M059J (cell line): ENCODE measurements at regions not wholly inside any gene's neighbourhood (a gene's known extent, or its start where the extent isn't known, plus 50 kb on each side); places are given as distances from the start of the nearest gene placed in this dataset.

Source experiments
- DNase-seq: peaks from one replicate; pipeline ENCODE4 v3.0.0-alpha.2; 2012; ENCODE audit warnings: low read depth

DNA sequence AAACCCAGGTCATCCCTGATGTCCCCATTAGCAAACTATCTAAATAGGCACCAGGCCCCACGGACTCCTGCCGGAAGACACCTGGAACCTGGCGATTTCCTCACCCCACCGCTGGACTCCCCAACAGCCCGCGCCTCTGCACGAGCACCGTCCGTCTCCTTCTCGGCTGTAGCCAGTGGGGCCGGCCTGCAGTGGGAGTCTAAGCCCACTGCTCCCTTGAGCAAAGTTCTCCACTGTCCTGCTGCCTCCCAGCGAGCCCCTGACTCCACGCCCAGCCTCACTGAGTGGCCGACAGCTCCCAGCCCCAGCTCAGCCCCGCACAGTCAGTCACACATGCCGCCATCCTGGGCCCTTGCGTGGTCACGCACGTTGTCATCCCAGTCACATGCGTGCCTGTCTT lies 211.3 kb upstream of the PPP2R2D start:
- no peak for DNase-seq

DNA sequence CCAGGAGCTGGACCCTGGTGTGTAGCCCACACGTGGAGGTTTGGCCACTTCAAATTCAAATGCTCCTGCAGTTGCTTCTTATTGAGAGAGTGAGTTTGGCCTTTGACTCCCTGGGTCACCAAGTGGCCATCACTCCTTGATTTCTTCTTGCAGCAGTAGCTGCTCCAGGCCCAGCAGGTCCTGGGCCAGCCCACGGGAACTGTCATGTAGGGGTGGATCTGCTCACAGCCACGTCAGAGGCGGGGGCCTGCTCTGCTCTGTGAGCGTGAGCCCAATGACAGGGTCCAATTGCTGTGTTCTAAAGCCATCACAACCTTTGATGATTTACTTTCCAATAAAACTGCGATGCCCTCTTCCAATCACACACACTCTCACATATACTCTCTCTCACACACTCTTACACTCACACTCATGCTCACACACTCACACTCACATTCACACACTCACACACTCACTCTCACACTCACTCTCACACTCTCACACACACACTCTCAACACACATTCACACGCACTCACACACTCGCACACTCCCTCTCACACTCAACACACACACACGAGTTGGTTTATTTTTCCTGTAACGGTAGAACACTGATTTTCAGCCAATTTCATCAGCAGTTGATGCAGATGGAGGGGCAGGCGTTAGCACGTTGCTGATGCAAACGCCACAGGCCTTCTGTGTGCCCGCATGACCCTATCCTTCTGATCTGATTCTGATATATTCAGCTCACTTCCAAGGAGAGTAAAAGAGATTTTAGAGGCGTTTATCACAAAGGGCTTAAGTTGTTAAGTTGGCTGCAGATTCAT lies 210.7 kb upstream of the PPP2R2D start:
- no peak for DNase-seq

DNA sequence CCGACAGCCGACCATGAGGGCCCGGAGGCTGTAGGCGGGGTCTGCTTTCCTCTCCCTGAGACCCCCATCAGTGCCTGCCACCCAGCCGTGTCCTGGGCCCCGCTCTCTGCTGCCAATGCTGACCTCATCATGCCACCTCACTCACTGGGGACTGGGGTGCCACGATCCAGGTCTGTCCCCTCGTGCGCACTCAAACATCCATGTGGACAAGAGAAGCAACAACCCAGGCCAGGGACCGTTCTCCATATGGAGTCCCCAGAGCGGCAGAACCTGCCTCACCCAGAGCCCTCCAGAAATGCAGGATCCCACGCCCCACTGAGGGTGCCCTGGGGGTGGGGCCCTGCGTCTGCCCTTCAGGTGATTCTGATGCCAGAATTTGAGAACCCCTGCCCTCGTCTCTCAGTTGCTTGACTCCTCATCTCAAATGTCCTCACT lies 210.0 kb upstream of the PPP2R2D start:
- no peak for DNase-seq

DNA sequence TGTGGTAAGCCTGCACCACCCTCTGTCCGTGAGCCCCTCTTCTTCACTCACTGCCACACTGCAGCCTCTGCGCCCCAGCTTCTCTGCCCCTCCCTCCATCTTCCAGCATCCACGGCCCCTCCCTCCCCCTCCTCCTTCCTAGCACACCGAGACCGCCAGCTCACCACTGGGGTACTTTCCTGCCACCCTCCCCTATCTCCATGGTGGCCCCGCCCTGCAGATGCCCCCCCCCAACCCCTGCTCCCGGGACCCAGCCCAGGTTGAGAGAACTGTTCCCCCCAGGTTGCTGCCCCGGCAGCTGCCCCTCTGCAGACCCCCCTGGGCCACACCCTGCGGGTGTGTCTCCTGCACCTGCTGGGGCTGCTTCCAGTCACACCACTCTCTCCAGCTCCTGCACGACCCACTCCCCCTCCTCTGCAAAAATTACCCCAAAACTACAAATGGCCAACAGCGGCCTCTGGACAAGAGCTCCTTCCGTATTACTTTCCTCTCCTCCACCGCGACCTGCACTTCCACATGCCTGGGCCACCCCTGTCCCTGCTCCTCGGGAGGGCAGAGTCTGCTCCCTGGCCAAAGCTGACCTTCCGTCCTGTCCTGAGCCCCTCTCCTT lies 209.2 kb upstream of the PPP2R2D start:
- no peak for DNase-seq

DNA sequence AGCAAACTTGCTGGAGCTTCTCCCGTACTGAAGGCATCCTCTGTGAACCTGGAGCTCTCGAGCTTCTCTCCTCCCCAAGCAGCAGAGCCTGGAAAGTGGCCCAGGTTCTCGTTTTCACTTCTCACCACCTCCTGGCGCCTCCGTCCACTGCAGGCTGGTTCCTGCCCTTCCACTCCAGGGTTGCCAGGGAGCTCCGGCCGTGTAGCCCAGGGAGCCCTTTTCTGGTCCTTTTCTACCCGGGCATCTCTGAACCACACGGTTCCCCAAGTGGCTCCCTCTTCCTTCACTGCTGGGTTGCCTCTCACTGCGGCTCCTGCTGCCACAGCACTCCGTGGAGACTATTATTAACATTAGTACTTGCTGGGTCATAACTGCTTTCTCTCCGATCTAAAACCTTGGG lies 208.6 kb upstream of the PPP2R2D start:
- DNase-seq, result no peak

DNA sequence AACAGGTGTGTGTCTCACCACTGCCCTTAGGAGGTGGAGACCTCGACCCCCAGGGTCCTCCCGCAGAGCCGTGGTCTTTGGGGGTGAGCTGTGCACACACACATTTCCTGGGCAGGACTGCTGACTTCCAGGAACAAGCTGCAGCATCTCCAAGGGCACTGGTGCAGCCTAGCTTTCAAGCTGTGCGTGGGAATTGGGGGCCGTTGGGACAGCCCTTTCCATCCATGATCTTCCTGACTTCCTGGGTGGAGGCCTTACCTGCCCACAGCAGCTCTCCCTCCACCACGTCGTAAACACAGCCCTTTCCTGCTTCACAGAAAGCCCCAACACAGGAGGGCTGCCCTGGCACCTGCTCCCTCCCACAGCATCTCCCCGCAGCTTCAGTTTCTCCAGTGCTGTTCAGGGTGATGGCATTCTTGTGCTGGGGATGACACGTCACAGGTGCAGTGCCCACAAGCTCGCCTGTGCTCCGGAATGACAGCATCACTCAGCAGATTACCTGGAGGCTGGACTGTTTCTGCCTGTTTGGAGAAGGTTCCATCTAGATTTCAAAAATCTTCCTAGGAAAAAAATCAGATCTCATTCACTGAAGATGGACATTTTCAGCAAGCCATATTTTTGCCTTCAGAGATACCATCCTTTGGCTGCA lies 208.0 kb upstream of the PPP2R2D start:
- DNase-seq, result no peak

DNA sequence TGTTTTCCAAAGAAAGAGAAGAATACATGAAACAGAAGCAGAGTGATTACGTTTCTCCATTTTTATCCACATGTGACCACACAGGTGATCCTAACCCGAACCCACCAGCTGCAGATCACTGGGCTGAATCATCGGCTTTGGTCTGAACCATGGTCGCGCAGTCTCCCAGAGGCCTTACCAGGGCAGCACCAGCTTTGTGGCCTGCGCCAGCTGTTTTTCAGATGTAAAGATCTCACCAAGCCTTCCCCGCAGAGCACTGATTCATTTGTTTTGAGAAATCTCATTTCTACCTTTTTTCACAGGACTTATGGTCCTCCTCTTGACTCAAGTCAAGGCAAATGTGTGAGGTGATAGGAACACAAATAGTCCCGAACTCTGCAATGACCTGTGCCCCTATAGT lies 207.0 kb upstream of the PPP2R2D start:
- no peak for DNase-seq

DNA sequence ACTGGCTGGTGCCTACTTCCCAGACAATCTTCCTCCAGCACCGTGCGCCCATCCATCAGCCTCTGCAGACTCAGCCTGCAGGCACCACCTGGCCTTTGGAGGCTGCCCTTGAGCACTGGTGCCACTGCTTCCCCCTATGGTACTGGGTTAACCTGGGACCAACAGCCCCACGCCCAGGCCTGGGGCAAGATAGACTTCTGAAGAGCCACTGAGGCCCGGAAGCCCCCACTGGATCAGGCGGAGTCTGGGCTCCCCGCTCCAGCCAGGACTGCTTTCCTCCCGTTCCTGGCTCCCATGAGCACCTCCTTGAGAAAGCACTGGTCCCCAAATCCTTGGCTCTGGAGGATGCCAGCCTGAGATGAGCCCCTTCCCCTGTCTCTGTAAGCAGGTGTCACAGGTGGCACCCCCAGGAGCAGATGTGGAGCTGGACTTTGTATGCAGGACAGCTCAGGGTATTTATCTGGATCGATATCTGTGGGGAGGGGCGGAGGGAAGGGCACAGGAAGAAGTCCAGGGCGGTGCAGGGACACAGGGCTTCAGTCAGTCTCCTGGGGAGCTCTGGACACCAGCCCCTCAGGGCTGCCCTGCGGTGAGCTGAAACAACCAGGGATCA lies 206.5 kb upstream of the PPP2R2D start:
- no peak for DNase-seq

DNA sequence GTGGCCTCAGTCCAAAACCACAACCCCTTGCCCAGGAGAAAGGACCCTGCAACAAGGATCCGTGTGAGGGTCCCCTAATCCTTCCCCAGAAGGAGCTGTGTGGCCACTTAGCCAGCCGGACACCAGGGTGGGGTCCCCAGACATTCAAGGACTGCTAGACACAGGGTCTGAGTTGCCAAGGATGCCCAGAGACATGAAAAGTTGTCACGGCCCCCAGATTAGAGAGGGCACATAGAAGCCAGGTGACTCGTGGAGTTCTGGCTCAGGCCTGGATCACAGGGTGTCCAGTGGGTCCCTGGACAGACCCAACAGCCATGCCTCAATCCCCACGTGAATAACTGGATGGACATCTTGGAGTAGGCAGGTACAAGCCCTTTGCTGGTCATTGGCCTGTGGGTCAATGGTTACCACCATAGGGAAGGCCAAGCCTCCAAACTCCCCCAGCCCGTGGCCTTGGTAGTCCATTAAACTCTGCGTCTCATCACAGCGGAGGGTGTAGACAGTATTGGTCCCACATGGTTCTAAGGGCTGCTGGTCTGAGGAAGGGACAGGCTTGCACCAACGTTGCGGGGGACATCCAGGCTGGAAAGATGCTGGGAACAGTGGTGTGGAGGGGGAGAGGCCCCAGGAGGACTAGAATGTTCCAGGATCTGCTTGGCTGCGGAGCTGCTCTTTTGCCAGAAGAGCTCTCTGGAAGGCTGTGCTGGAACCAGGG lies 205.9 kb upstream of the PPP2R2D start:
- no peak for DNase-seq

DNA sequence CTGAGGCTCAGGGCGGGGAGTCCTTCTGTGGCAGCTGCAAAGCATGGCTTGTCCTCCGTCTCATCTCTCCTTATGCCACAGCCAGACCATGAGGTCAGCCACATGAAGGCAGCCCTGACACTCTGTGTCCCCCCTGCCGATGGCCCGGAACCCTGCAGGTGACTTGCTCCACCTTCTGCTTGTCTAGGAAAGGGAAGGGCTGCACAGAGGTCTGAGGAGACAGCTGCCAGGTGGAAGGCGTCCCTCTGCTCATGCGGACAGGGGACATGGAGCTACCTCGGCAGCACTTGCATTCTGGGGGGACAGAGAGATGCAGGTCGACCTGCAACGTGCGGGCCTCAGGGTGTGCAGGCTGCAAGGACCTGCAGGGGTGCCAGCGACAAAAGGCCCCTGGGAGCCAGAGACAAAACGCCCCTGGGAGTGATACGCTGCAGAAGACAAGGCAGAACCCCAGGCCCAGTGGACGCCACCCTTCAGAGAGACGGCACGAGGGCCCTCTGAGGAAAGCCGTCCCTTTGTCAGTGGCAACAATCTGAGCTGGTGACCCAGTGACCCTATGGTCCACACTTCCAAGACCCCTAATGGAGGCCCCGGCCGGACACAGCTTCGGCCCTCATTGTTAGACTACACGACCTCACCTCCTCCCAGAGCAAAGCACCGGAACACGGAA lies 205.2 kb upstream of the PPP2R2D start:
- DNase-seq, result no peak

DNA sequence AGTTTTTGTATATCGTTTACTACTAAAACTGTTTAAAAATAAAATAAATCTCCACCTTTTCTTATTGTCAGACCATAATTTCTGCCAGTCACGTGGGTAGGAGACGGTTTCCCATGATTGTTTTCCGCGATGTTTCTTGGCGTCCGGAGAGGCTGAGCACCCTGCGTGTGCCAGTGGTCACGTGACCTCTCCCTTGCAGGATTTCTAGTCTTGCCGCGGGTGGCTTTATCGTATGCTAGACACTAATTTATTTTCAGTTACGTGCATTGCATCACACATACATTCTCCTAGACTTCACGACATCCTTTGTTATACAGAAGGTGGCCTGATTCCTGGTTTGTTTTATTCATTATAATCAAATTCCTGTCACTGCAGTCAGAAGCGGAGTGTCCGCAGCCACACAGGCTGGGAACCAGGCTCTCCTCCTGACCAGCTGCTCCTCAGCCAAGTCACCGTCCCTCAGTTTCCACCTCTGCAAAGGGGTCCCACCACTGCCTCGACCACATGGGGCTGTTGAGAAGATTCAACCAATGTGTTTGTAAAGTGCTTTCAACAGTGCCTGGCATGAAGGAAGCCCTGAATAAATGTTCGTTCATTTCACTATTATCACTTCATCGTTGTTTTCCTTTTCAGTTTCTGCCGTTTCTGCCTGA lies 203.2 kb upstream of the PPP2R2D start:
- DNase-seq, result no peak

DNA sequence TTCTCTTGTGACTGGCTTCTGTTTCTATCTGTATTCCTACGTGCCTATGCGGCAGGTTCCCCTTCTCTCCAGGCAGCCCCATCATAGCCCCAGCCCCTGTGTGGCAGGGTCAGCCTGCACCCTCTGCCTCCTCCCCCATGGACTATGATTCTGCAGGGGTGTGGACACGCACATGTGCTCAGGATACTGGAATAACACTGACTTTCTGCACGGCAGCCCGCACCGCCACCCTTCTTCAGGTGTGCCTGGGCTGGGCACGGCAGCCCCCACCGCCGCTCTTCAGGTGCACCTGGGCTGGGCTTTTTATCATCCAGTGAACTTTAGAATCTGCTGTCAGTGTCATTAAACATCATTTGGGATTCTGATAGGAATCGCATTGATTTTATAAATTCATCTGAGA lies 202.6 kb upstream of the PPP2R2D start:
- no peak for DNase-seq

DNA sequence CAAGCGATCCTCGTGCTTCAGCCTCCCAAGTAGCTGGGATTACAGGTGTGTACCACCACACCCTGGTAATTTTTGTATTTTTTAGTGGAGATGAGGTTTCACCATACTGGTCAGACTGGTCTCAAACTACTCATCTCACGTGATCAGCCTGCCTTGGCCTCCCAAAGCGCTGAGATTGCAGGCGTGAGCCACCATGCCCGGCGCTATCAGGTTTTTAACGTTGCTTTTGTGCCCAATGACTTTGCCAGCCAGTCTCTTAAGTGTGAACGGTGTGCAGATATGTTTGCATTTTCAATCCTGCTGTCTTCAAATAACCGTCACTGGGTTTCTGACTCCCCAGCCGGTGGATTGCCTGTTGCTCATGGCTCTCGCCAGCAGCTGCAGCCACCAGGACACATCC lies 201.8 kb upstream of the PPP2R2D start:
- no peak for DNase-seq

DNA sequence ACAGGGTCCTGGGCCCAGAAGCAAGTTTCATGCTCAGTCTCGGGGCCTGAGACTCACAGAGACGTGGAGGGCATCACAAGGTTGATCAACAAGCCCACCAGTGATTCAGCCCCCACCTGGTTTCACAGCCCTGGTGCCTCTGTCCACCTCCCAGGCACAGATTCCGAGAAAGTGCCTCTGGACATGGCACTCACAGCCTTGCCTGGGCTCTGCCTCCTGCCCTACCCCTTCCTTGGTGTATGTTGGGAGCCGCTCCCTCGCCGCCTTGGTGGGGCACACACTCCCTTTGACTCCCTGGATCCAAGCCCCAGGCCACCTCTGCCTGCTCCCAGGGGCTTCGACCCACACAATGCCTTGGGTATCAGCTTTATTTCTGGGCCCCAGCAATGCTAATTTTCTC lies 200.8 kb upstream of the PPP2R2D start:
- DNase-seq, result no peak

DNA sequence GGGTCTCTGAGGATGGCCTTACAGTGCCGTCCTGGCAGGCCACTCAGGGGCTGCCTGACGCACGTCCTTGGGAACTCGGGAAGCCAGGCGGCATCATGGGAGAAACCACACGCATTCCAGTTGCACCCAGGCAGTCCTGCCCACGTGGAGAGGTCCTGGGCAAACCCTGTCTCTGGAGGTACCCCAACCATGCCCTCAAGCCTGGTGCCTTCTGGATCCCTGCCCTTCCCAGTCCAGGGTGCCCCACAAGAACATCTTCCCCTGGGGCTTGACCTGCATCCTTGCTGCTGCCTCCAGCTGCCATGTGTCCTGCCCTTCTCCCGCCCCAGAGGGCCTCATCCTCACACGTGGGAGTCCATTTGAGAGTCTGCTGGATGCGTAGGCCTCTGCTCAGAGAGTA lies 200.3 kb upstream of the PPP2R2D start:
- DNase-seq, result no peak

DNA sequence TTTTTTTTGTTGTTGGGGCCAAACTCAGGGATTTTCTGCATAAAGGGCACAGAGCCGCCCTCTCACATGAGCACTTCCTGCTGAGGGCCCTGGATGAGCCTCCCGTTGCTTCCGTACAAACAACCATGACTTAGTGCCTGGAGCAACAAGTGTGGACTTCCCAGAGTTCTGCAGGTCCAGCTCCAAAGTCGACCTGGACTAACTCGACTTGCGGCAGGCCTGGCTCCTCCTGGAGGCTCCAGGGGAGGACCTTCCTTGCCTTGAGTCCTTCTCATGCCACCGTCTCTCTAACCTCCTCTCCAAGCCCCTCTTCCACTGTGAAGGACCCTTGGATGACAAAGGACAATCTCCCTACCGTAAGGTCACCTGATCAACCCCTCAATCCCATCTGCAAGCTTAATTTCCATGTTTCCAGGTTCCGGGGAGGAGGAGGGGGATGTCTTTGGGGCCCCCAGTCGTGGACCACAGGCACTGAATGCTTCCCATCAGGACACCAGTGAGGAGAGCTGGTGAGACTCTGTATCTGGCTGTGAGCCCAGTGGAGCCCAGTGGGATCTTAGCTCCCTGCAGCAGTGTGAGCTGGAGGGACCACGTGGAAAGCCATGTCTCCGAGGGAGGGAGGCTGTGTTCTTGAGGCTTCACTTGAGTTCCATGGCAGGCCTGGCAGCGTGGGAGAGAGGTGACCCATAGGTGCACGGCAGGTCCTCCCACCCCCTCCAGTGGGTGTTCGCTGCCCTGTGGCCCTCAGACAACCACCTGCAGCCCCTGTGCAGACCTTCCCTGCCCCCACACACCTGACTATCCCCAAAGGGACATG lies 199.5 kb upstream of the PPP2R2D start:
- DNase-seq, result no peak

DNA sequence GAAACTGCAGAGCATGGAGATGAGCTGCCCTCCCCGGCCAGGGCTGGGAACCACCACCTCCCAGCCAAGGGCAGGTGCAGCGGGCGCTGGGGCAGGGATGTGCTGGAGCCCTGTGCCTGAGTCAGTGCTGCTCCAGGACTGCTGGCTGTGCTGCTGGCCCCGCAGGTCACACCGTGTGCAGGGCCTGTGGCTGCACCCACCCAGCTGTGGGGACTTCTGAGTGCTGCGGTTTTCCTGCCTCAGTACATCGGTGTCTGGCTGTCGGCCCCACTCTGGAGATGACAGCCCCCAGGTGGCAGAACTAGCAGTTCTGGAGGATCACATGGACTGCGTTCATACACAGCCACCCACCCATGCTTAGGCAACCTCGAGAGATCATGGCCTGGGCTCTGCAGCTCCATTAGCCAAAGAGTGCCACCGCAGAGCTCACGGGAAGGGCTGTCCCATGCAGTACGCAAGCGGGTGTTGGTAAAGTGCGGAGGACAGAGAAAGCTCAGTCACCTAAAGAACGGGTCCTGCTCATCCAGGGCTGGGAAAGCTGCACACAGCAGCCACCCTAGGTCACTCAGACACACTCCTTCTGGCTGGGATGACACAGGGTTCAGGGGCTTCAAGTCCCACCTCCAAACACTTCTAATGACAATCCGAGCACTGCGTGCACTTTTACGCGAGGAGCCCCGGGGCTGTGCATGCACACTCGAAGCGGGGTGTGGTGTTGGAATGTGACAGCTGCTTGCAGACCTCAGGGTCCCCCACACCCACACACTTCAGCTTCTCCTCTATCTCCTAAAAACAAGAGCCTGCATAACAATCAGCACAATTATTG lies 198.1 kb upstream of the PPP2R2D start:
- DNase-seq, result no peak

DNA sequence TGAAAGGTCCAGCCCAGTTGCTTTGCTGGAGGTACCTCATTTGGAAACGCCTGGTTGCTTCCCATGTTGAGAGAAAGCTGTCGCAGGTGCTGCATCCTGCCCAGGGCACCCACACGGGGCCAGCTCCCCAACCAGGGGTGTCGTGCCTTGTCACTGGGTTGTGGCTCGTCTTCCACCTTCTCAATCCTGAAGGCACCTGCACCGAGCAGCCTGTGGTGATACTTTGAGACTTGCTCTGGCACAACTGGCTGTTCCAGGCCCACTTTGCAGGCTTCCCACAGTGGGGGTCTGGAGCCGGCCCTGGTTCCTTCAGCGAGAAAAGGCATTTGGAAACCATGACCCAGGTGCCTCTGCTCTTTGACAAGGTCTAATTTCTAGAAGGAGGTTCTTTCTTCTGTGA lies 197.3 kb upstream of the PPP2R2D start:
- no peak for DNase-seq

DNA sequence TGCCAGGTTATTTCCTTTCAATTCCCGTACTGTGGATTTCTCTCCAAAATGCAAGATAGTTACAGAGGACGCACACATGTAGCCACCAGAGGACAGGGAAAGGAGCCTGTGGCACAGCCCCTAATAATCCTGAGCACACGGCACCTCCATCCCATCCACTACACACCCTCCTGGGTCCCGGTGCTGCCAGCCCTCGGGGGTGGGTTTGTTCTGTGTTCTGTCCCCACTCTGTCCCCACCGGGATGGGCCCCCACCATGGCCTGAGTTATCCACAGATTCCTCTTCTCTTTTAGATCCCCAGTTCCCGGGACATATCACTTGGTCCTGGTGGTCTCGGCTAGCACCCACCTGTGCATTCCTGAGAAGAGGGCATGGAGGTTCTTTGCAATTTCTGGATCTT lies 196.9 kb upstream of the PPP2R2D start:
- no peak for DNase-seq
